ENCODE measurements at regions not wholly inside any gene's neighbourhood (a gene's known extent, or its start where the extent isn't known, plus 50 kb on each side); places are given as distances from the start of the nearest gene placed in this dataset.
A peak's percentile ranks its signal among the peaks of the same experiment; 100 is the strongest.

DNA sequence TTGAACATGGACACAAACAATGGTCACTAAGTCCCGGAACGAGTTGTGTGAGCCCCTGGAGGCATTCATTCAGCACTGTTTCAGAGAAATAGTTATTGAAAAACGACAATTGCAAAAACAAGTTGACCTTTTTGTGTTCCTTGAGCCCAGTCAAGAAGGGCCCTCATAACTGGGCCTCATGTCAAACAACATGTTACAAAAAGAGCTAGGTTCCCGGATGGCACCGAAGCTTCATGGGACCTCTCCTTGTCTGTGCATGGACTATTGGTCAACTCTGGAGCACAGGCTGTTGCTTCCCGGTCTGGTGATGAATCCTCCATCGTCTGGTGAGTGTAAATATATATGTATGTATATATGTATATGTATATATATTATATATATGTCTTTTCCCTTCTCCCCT lies 176.6 kb downstream of the ALG10 start:
- no peaks in the 10 kb centered on the region for H3K4me1 ChIP-seq (ENCODE audit: control insufficient read depth, insufficient read depth, low read depth, low read length)
- no peak overlapping the region for H3K27ac ChIP-seq (ENCODE audit: low read length, poor library complexity, severe bottlenecking)
- no peaks in the 10 kb centered on the region for H3K36me3 ChIP-seq (ENCODE audit: control insufficient read depth in 1 of 2, insufficient read depth in 2 of 2, low read depth in 1 of 2, low read length in 2 of 2)
- no peak overlapping the region for H3K4me2 ChIP-seq (ENCODE audit: low read length, poor library complexity, severe bottlenecking)
- no peak overlapping the region for H2BK120ac ChIP-seq (ENCODE audit: low read depth, low read length)
- H3K9ac ChIP-seq (ENCODE audit: low read length): no peak overlapping the region
- H3K27me3 ChIP-seq (ENCODE audit: control insufficient read depth in 1 of 2, insufficient read depth in 1 of 2, low read length in 2 of 2): no peaks in the 10 kb centered on the region
- no peak overlapping the region for H2AFZ ChIP-seq (ENCODE audit: low read depth, low read length)
- no peaks in the 10 kb centered on the region for H3K79me1 ChIP-seq (replicated peaks; ENCODE audit: low read length, poor library complexity, severe bottlenecking)
- no peak overlapping the region for H4K91ac ChIP-seq (ENCODE audit: low read length)
- H3K4me3 ChIP-seq (ENCODE audit: insufficient read depth in 1 of 2, low read depth in 1 of 2, low read length in 2 of 2): no peak overlapping the region
- no peaks in the 10 kb centered on the region for H3K9me3 ChIP-seq (ENCODE audit: control insufficient read depth, low read length)
- H3K4ac ChIP-seq (ENCODE audit: low read depth in 1 of 2, low read length in 2 of 2): no peak overlapping the region
- no peak overlapping the region for H2BK15ac ChIP-seq (ENCODE audit: low read depth, poor library complexity, severe bottlenecking)
- no peak overlapping the region for H3K18ac ChIP-seq (ENCODE audit: low read depth in 1 of 2, low read length in 2 of 2)
- no peak overlapping the region for H3K23ac ChIP-seq (ENCODE audit: low read length in 2 of 2)
- no peak overlapping the region for H2BK5ac ChIP-seq (ENCODE audit: low read depth, low read length, poor library complexity, severe bottlenecking)
- WGBS: 57% methylated on average over 5 of the region's 7 CpGs
- H2BK12ac ChIP-seq (ENCODE audit: low read length in 2 of 2): no peak overlapping the region
- H4K8ac ChIP-seq (ENCODE audit: low read length): no peak overlapping the region
- DNase-seq: no peak
- no peak overlapping the region for H3K14ac ChIP-seq (ENCODE audit: low read length in 2 of 2)
- no peak overlapping the region for H2AK5ac ChIP-seq (ENCODE audit: low read length, severe bottlenecking)

DNA sequence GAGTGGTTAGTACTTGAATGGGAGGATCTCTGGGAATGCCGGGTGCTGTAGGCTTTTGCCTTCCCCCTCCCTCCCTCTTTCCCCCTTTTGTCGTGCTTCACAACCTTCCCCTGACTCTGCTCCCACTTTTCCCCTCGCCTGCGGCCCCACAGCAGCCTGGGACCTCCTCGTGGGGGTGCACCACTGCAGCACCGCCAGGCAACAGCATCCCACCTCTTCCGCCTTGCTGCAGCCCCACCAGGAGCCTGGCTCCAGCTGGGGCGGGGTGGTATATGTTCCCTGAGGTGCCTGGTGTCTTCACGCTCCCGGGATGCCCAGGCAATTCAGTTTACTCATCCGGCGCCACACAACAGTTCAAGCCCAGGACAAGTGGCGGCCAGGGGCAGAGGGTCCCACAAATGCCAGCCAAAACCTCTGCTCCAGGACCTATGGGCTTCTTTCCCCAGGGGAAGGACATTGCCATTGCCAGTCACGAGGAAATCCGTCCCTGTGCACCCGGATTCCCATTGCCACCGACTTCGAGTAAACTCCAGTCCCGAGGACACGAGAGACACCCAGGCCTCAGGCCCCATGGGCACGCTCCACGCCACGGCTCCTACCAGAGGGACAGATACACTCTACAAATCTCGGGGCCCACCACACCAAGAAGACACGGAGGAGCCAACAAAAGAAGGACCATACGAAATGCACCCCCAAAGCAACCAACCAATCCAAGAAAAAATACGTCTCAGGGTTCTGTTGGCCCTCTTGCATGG lies 181.7 kb downstream of the ALG10 start:
- H3K27ac ChIP-seq (ENCODE audit: low read length, poor library complexity, severe bottlenecking): no peak overlapping the region
- H3K4me2 ChIP-seq (ENCODE audit: low read length, poor library complexity, severe bottlenecking): no peak overlapping the region
- H3K27me3 ChIP-seq (ENCODE audit: control insufficient read depth in 1 of 2, insufficient read depth in 1 of 2, low read length in 2 of 2): no peaks in the 10 kb centered on the region
- no peak overlapping the region for H3K14ac ChIP-seq (ENCODE audit: low read length in 2 of 2)
- H4K8ac ChIP-seq (ENCODE audit: low read length): no peak overlapping the region
- H3K9me3 ChIP-seq (ENCODE audit: control insufficient read depth, low read length): no peaks in the 10 kb centered on the region
- no peak overlapping the region for H2AFZ ChIP-seq (ENCODE audit: low read depth, low read length)
- H3K4me1 ChIP-seq (ENCODE audit: control insufficient read depth, insufficient read depth, low read depth, low read length): no peaks in the 10 kb centered on the region
- no peak overlapping the region for H2BK5ac ChIP-seq (ENCODE audit: low read depth, low read length, poor library complexity, severe bottlenecking)
- no peaks in the 10 kb centered on the region for H3K79me1 ChIP-seq (replicated peaks; ENCODE audit: low read length, poor library complexity, severe bottlenecking)
- H3K36me3 ChIP-seq (ENCODE audit: control insufficient read depth in 1 of 2, insufficient read depth in 2 of 2, low read depth in 1 of 2, low read length in 2 of 2): no peaks in the 10 kb centered on the region
- no peak overlapping the region for H3K9ac ChIP-seq (ENCODE audit: low read length)
- no peak overlapping the region for H4K91ac ChIP-seq (ENCODE audit: low read length)
- H3K23ac ChIP-seq (ENCODE audit: low read length in 2 of 2): no peak overlapping the region
- DNase-seq: no peak
- H2BK12ac ChIP-seq (ENCODE audit: low read length in 2 of 2): no peak overlapping the region
- 71% methylated on average over 27 of the region's 27 CpGs for WGBS
- no peak overlapping the region for H3K4ac ChIP-seq (ENCODE audit: low read depth in 1 of 2, low read length in 2 of 2)
- H2BK120ac ChIP-seq (ENCODE audit: low read depth, low read length): no peak overlapping the region
- H3K18ac ChIP-seq (ENCODE audit: low read depth in 1 of 2, low read length in 2 of 2): no peak overlapping the region
- H2AK5ac ChIP-seq (ENCODE audit: low read length, severe bottlenecking): no peak overlapping the region
- no peak overlapping the region for H3K4me3 ChIP-seq (ENCODE audit: insufficient read depth in 1 of 2, low read depth in 1 of 2, low read length in 2 of 2)
- H2BK15ac ChIP-seq (ENCODE audit: low read depth, poor library complexity, severe bottlenecking): no peak overlapping the region

DNA sequence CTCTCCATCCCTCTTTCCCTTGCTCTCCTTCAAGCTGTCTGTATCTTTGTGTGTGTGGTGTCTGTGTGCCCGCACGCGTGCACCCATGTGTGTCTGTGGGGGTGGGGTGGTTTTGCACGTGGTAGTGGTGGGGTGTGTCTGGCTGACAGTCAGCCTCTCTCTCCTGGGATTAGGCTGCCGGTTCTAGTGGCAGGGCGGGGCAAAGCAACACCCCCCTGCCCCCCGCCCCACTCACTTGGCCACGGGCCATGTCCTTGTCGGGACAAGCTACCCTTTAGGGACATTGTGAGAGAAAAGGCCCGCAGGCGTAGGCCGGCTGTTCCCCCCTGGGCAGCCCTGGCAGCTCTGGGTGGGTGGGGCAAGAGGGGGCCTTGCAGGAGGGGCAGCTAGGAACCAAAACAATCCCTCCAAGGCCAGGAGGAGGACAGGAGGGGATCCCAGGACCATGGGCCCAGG lies 182.6 kb downstream of the ALG10 start:
- Histone ChIP-seq H2BK120ac (ENCODE audit: low read depth, low read length) (no peak overlapping the region), H3K36me3 (ENCODE audit: control insufficient read depth in 1 of 2, insufficient read depth in 2 of 2, low read depth in 1 of 2, low read length in 2 of 2) (no peaks in the 10 kb centered on the region), H2AFZ (ENCODE audit: low read depth, low read length) (no peak overlapping the region), H2BK12ac (ENCODE audit: low read length in 2 of 2) (no peak overlapping the region), H2AK5ac (ENCODE audit: low read length, severe bottlenecking) (no peak overlapping the region), H3K79me1 (replicated peaks; ENCODE audit: low read length, poor library complexity, severe bottlenecking) (no peaks in the 10 kb centered on the region), H2BK15ac (ENCODE audit: low read depth, poor library complexity, severe bottlenecking) (no peak overlapping the region), H3K27ac (ENCODE audit: low read length, poor library complexity, severe bottlenecking) (no peak overlapping the region), H3K4ac (ENCODE audit: low read depth in 1 of 2, low read length in 2 of 2) (no peak overlapping the region), H3K14ac (ENCODE audit: low read length in 2 of 2) (no peak overlapping the region), H3K9ac (ENCODE audit: low read length) (no peak overlapping the region), H3K27me3 (ENCODE audit: control insufficient read depth in 1 of 2, insufficient read depth in 1 of 2, low read length in 2 of 2) (no peaks in the 10 kb centered on the region), H2BK5ac (ENCODE audit: low read depth, low read length, poor library complexity, severe bottlenecking) (no peak overlapping the region), H3K4me1 (ENCODE audit: control insufficient read depth, insufficient read depth, low read depth, low read length) (no peaks in the 10 kb centered on the region), H3K9me3 (ENCODE audit: control insufficient read depth, low read length) (no peaks in the 10 kb centered on the region), H3K4me3 (ENCODE audit: insufficient read depth in 1 of 2, low read depth in 1 of 2, low read length in 2 of 2) (no peak overlapping the region), H3K18ac (ENCODE audit: low read depth in 1 of 2, low read length in 2 of 2) (no peak overlapping the region), H3K4me2 (ENCODE audit: low read length, poor library complexity, severe bottlenecking) (no peak overlapping the region), H4K8ac (ENCODE audit: low read length) (no peak overlapping the region), H3K23ac (ENCODE audit: low read length in 2 of 2) (no peak overlapping the region), H4K91ac (ENCODE audit: low read length) (peak overlapping the region; percentile 2)
- DNase-seq: no peak
- WGBS: 93% methylated on average over 7 of the region's 12 CpGs

DNA sequence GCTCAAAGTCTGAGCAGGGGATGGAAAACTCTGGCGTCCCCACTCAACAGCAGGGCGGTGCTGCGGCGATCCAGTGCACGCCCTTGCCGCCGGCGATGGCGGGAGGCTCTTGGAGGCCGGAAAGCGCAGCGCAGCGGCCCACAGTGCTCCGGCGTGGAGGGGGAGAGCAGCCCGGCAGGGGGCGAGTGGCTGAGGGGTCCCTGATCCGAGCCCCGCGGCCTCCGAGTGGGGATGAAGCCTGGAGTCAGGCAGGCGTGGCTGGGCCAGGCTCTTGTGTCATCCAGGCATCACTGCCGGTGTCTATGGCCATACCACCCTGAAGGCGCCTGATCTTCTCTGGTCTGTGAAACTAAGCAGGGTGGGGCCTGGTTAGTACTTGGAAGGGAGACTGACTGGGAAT lies 183.1 kb downstream of the ALG10 start:
- Histone ChIP-seq H4K91ac (ENCODE audit: low read length) (no peak overlapping the region), H2AFZ (ENCODE audit: low read depth, low read length) (no peak overlapping the region), H3K27ac (ENCODE audit: low read length, poor library complexity, severe bottlenecking) (no peak overlapping the region), H3K9me3 (ENCODE audit: control insufficient read depth, low read length) (no peaks in the 10 kb centered on the region), H2BK15ac (ENCODE audit: low read depth, poor library complexity, severe bottlenecking) (no peak overlapping the region), H3K36me3 (ENCODE audit: control insufficient read depth in 1 of 2, insufficient read depth in 2 of 2, low read depth in 1 of 2, low read length in 2 of 2) (no peaks in the 10 kb centered on the region), H3K23ac (ENCODE audit: low read length in 2 of 2) (no peak overlapping the region), H3K4me1 (ENCODE audit: control insufficient read depth, insufficient read depth, low read depth, low read length) (no peaks in the 10 kb centered on the region), H2AK5ac (ENCODE audit: low read length, severe bottlenecking) (no peak overlapping the region), H3K27me3 (ENCODE audit: control insufficient read depth in 1 of 2, insufficient read depth in 1 of 2, low read length in 2 of 2) (no peaks in the 10 kb centered on the region), H3K4me3 (ENCODE audit: insufficient read depth in 1 of 2, low read depth in 1 of 2, low read length in 2 of 2) (peak overlapping the region in 1 of 2 experiments; percentile 32), H3K4me2 (ENCODE audit: low read length, poor library complexity, severe bottlenecking) (no peak overlapping the region), H2BK120ac (ENCODE audit: low read depth, low read length) (no peak overlapping the region), H2BK5ac (ENCODE audit: low read depth, low read length, poor library complexity, severe bottlenecking) (no peak overlapping the region), H3K4ac (ENCODE audit: low read depth in 1 of 2, low read length in 2 of 2) (no peak overlapping the region), H3K9ac (ENCODE audit: low read length) (no peak overlapping the region), H3K79me1 (replicated peaks; ENCODE audit: low read length, poor library complexity, severe bottlenecking) (no peaks in the 10 kb centered on the region), H3K18ac (ENCODE audit: low read depth in 1 of 2, low read length in 2 of 2) (no peak overlapping the region), H2BK12ac (ENCODE audit: low read length in 2 of 2) (no peak overlapping the region), H4K8ac (ENCODE audit: low read length) (no peak overlapping the region), H3K14ac (ENCODE audit: low read length in 2 of 2) (no peak overlapping the region)
- 90% methylated on average over 21 of the region's 24 CpGs for WGBS
- no peak for DNase-seq
